GM23338 (cell line): ENCODE measurements at regions not wholly inside any gene's neighbourhood (a gene's known extent, or its start where the extent isn't known, plus 50 kb on each side); places are given as distances from the start of the nearest gene placed in this dataset.

Source experiments
- ATAC-seq: fragments of 200-7000 bp; cut with Tn5 transposase; 3 replicates; pipeline ENCODE4 v1.9.1; 2020
- DNase-seq: peaks from one replicate; pipeline ENCODE4 v3.0.0-alpha.2; 2015; ENCODE audit warnings: low spot score
- H2AFZ ChIP-seq: fragments of 200-600 bp; sonication (generic); 2 replicates; pipeline ENCODE4 v1.8.0; 2016; ENCODE audit warnings: antibody characterized with exemption, mild to moderate bottlenecking, moderate library complexity
- H3F3A ChIP-seq: fragments of 200-600 bp; sonication (generic); replicated peaks from 2 replicates; pipeline ENCODE4 v1.8.0; 2017; ENCODE audit warnings: antibody characterized with exemption, mixed run types, low read depth
- H3K27ac ChIP-seq: fragments of 200-600 bp; sonication (generic); 2 replicates; pipeline ENCODE4 v1.6.1; 2016; ENCODE audit warnings: low read depth
- H3K27me3 ChIP-seq: fragments of 200-600 bp; sonication (generic); 2 replicates; pipeline ENCODE4 v1.8.0; 2016; ENCODE audit warnings: mild to moderate bottlenecking, mixed run types, moderate library complexity; ENCODE audit not compliant: insufficient read depth
- H3K36me3 ChIP-seq: fragments of 200-600 bp; sonication (generic); 2 replicates; pipeline ENCODE4 v1.8.0; 2016; ENCODE audit warnings: mild to moderate bottlenecking; ENCODE audit not compliant: insufficient read depth
- H3K4me1 ChIP-seq: fragments of 200-600 bp; sonication (generic); 2 replicates; pipeline ENCODE4 v1.8.0; 2016; ENCODE audit warnings: mild to moderate bottlenecking, moderate library complexity; ENCODE audit not compliant: insufficient read depth
- H3K4me2 ChIP-seq: fragments of 200-600 bp; sonication (generic); 2 replicates; pipeline ENCODE4 v1.7.1; 2017; ENCODE audit warnings: mixed run types
- H3K4me3 ChIP-seq: fragments of 200-600 bp; sonication (generic); 2 replicates; pipeline ENCODE4 v1.6.1; 2016; ENCODE audit warnings: mixed run types
- H3K79me2 ChIP-seq: fragments of 200-600 bp; sonication (generic); replicated peaks from 2 replicates; pipeline ENCODE4 v1.8.0; 2017; ENCODE audit warnings: mild to moderate bottlenecking; ENCODE audit not compliant: insufficient read depth
- H3K9me2 ChIP-seq: fragments of 200-600 bp; sonication (generic); 2 replicates; pipeline ENCODE4 v1.8.0; 2017; ENCODE audit not compliant: insufficient read depth
- H4K20me1 ChIP-seq: fragments of 200-600 bp; sonication (generic); replicated peaks from 2 replicates; pipeline ENCODE4 v1.8.0; 2017; ENCODE audit warnings: mild to moderate bottlenecking; ENCODE audit not compliant: insufficient read depth
- H3K27ac Mint-ChIP-seq: 2 replicates; pipeline ENCODE4 v1.8.0; 2020; ENCODE audit warnings: inconsistent platforms, mild to moderate bottlenecking, moderate library complexity, mixed read lengths
- H3K27me3 Mint-ChIP-seq: 3 replicates; pipeline ENCODE4 v1.8.0; 2022; ENCODE audit warnings: low read depth, mild to moderate bottlenecking, moderate library complexity, mixed read lengths, inconsistent platforms; ENCODE audit not compliant: insufficient read depth, poor library complexity
- H3K36me3 Mint-ChIP-seq: 3 replicates; pipeline ENCODE4 v1.8.0; 2021; ENCODE audit warnings: low read depth, mild to moderate bottlenecking, inconsistent platforms, moderate library complexity, mixed read lengths
- H3K4me1 Mint-ChIP-seq: 3 replicates; pipeline ENCODE4 v1.8.0; 2020; ENCODE audit warnings: mild to moderate bottlenecking, inconsistent platforms, mixed read lengths
- H3K4me3 Mint-ChIP-seq: 3 replicates; pipeline ENCODE4 v1.8.0; 2021; ENCODE audit warnings: moderate library complexity, mild to moderate bottlenecking, inconsistent platforms, mixed read lengths
- H3K9me3 Mint-ChIP-seq: 3 replicates; pipeline ENCODE4 v1.8.0; 2020; ENCODE audit warnings: moderate library complexity, mild to moderate bottlenecking, inconsistent platforms, mixed read lengths
- CREB1 ChIP-seq: fragments of 250-450 bp; sonication (Bioruptor Pico); IDR thresholded peaks from 2 replicates; pipeline ENCODE4 v1.5.0; 2020; ENCODE audit warnings: low read depth, mild to moderate bottlenecking, moderate library complexity
- CTCF ChIP-seq, 2 experiments: fragments of 200-600 bp in 1 of 2; sonication (generic) in 1 of 2; conservative IDR thresholded peaks; 2 replicates each; pipeline versions ENCODE4 v1.5.1 to v1.6.1; 2016 to 2017; ENCODE audit warnings: antibody characterized with exemption in 2 of 2, low read depth in 2 of 2, mild to moderate bottlenecking in 2 of 2, moderate library complexity in 1 of 2
- ETS1 ChIP-seq: IDR thresholded peaks from 2 replicates; pipeline ENCODE4 v1.6.1; 2016; ENCODE audit warnings: antibody characterized with exemption
- EZH2 ChIP-seq: fragments of 200-600 bp; sonication (generic); IDR thresholded peaks from one replicate; pipeline ENCODE4 v1.8.0; 2017; ENCODE audit warnings: antibody characterized with exemption, mild to moderate bottlenecking, low read depth; ENCODE audit not compliant: unreplicated experiment
- EZH2phosphoT487 ChIP-seq: fragments of 200-600 bp; sonication (generic); IDR thresholded peaks from one replicate; pipeline ENCODE4 v1.8.1; 2018; ENCODE audit warnings: antibody characterized with exemption; ENCODE audit not compliant: unreplicated experiment
- JUNB ChIP-seq: IDR thresholded peaks from one replicate; pipeline ENCODE4 v1.6.1; 2016; ENCODE audit warnings: antibody characterized with exemption; ENCODE audit not compliant: unreplicated experiment
- NANOG ChIP-seq: IDR thresholded peaks from 2 replicates; pipeline ENCODE4 v1.6.1; 2016; ENCODE audit warnings: antibody characterized with exemption, borderline replicate concordance
- POLR2AphosphoS5 ChIP-seq: IDR thresholded peaks from 2 replicates; pipeline ENCODE4 v1.6.1; 2016; ENCODE audit warnings: antibody characterized with exemption, low read depth
- STAT1 ChIP-seq: IDR thresholded peaks from one replicate; pipeline ENCODE4 v1.6.1; 2016; ENCODE audit warnings: antibody characterized with exemption; ENCODE audit not compliant: unreplicated experiment
- ZNF114 ChIP-seq: fragments of 250-450 bp; sonication (Bioruptor Pico); IDR thresholded peaks from 2 replicates; pipeline ENCODE4 v1.5.0; 2020; ENCODE audit warnings: mild to moderate bottlenecking, moderate library complexity
- ZNF462 ChIP-seq: fragments of 250-450 bp; sonication (Bioruptor Pico); IDR thresholded peaks from 2 replicates; pipeline ENCODE4 v1.5.0; 2020; ENCODE audit warnings: mild to moderate bottlenecking, moderate library complexity

- ATAC-seq (no peak), DNase-seq (no peak)
- H2AFZ ChIP-seq: no peak overlapping the region
- no peaks in the 10 kb centered on the region for H4K20me1 ChIP-seq
- no peak for TF ChIP-seq CTCF (conservative IDR thresholded peaks at IDR 0.05; ENCODE audit: low read depth in 2 of 2)
- no peak for TF ChIP-seq ETS1
- TF ChIP-seq ZNF114 (CRISPR knock-in tag): no peak
- TF ChIP-seq STAT1: no peak
- no peak for TF ChIP-seq POLR2AphosphoS5
- TF ChIP-seq EZH2phosphoT487: no peak
- TF ChIP-seq CREB1 (CRISPR knock-in tag): no peak
- TF ChIP-seq JUNB: no peak
- no peak for TF ChIP-seq ZNF462
- TF ChIP-seq EZH2: no peak
- TF ChIP-seq NANOG: no peak
- no peak overlapping the region for H3K27ac ChIP-seq
- H3K4me1 ChIP-seq: peaks cover 36% of the 10 kb centered on the region
- no peaks in the 10 kb centered on the region for H3F3A ChIP-seq
- H3K79me2 ChIP-seq: no peaks in the 10 kb centered on the region
- H3K27me3 ChIP-seq: no peaks in the 10 kb centered on the region
- Mint-ChIP-seq H3K9me3 (no peaks in the 10 kb centered on the region; the same call in 2 of the 3 replicates), H3K27me3 (peaks cover 5% of the 10 kb centered on the region), H3K36me3 (peaks cover 2% of the 10 kb centered on the region; the same call in 1 of the 3 replicates), H3K4me1 (peaks cover 29% of the 10 kb centered on the region), H3K27ac (no peak overlapping the region), H3K4me3 (no peak overlapping the region)
- H3K4me3 ChIP-seq: no peak overlapping the region
- no peak overlapping the region for H3K4me2 ChIP-seq
- no peaks in the 10 kb centered on the region for H3K9me2 ChIP-seq
- no peaks in the 10 kb centered on the region for H3K36me3 ChIP-seq
These were observed 374.8 kb downstream of the EPHA4 start for GRCh38 chr2:221197225-221197856.
